Mammary epithelial cell (primary cell): ENCODE measurements at regions not wholly inside any gene's neighbourhood (a gene's known extent, or its start where the extent isn't known, plus 50 kb on each side); places are given as distances from the start of the nearest gene placed in this dataset.

Experiments used
- CTCF ChIP-seq, 2 donors: IDR thresholded peaks in 1 of 2; conservative IDR thresholded peaks in 1 of 2; 2 replicates each; pipeline ENCODE4 v1.5.1; 2011 to 2012; ENCODE audit warnings: inconsistent platforms in 2 of 2, low read length in 2 of 2, mild to moderate bottlenecking in 2 of 2, control low read depth in 1 of 2, low read depth in 1 of 2; ENCODE audit not compliant: insufficient read depth in 1 of 2; ENCODE audit errors: extremely low read depth in 1 of 2
- EZH2 ChIP-seq: IDR thresholded peaks from 2 replicates; pipeline ENCODE4 v1.6.1; 2012; ENCODE audit warnings: low read length, inconsistent platforms, borderline replicate concordance

DNA sequence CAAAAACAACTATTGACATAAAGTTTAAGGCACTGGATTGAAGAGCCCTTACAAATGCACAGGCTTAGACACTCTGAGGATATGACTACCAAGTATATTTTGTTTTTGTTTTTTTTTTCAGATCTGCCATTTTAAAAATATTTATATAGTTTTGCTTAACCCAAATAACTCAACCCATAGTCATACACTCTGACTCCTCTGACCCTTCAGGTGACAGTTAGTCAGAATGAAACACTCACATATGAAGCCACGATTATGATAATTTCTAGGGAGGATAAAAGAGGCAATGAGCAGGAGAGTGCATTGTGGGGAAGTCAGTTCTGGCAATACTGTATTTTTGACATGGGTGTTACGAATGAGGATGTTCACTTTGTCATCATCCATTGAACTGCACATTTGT lies 774.7 kb downstream of the MECOM start:
- TF ChIP-seq CTCF (conservative IDR thresholded peaks at IDR 0.05 in 1 of 2, IDR thresholded peaks at IDR 0.05 in 1 of 2; ENCODE audit: extremely low read depth in 1 of 2, insufficient read depth in 1 of 2, low read depth in 1 of 2, low read length in 2 of 2) (no peak), EZH2 (no peak)
